GM12878 (cell line): ENCODE measurements at regions not wholly inside any gene's neighbourhood (a gene's known extent, or its start where the extent isn't known, plus 50 kb on each side); places are given as distances from the start of the nearest gene placed in this dataset.

Experiments
- ATAC-seq: fragments of 200-7000 bp; cut with Tn5 transposase; 3 replicates; pipeline ENCODE4 v1.9.1; 2020; ENCODE audit warnings: mild to moderate bottlenecking, moderate library complexity
- BruUV-seq: library from RNA; stranded (reverse); fragments of 400-500 nt; replicated peaks from 2 replicates; lab custom pipeline; 2021; lab: Mats Ljungman, UMichigan
- CTCF ChIA-PET: fragments of 300-600 bp; sonication (Branson Sonifier 250); formaldehyde crosslinking; extraction: SDS; loops from one replicate; lab custom pipeline; 2021; ENCODE audit warnings: inconsistent platforms; lab: Yijun Ruan, JAX
- POLR2A ChIA-PET: fragments of 350-600 bp; formaldehyde crosslinking; extraction: SDS; loops from one replicate; lab custom pipeline; 2021; ENCODE audit warnings: inconsistent platforms; lab: Charles Lee
- RAD21 ChIA-PET: fragments of 300-600 bp; sonication (Branson Sonifier 250); formaldehyde crosslinking; loops from one replicate; lab custom pipeline; 2023; ENCODE audit warnings: antibody characterized with exemption; ENCODE audit not compliant: unreplicated experiment; lab: Charles Lee
- SMC1A ChIA-PET: fragments of 300-600 bp; sonication (Branson Sonifier 250); formaldehyde crosslinking; loops from one replicate; lab custom pipeline; 2023; ENCODE audit not compliant: unreplicated experiment, uncharacterized antibody; lab: Charles Lee
- DNase-seq: peaks from one replicate; pipeline ENCODE4 v3.0.0-alpha.2; 2011; ENCODE audit warnings: low read depth, low spot score
- FAIRE-seq: peaks from 3 replicates; lab custom pipeline; 2011; peaks lifted over from hg19 to GRCh38; lab: Jason Lieb, UNC
- H2AFZ ChIP-seq: 2 replicates; pipeline ENCODE4 v1.6.0; 2011; ENCODE audit warnings: low read depth, low read length, control low read depth; ENCODE audit not compliant: control insufficient read depth
- H3K27ac ChIP-seq: 2 replicates; pipeline ENCODE4 v1.5.1; 2011; ENCODE audit warnings: control low read depth; ENCODE audit not compliant: control insufficient read depth, insufficient read depth
- H3K27me3 ChIP-seq, 2 experiments: replicated peaks in 1 of 2; 2 replicates each; pipeline versions ENCODE4 v1.6.0 to v1.6.1; 2011; ENCODE audit warnings: low read length in 1 of 2; ENCODE audit not compliant: control insufficient read depth in 2 of 2, insufficient read depth in 2 of 2
- H3K36me3 ChIP-seq, 2 experiments: 2 replicates each; pipeline ENCODE4 v1.5.1; 2011; ENCODE audit warnings: low read length in 1 of 2; ENCODE audit not compliant: control insufficient read depth in 2 of 2, insufficient read depth in 2 of 2
- H3K4me1 ChIP-seq: 2 replicates; pipeline ENCODE4 v1.6.1; 2011; ENCODE audit warnings: mild to moderate bottlenecking, low read length, moderate library complexity, mixed read lengths; ENCODE audit not compliant: control insufficient read depth, insufficient read depth
- H3K4me2 ChIP-seq: 2 replicates; pipeline ENCODE4 v1.6.0; 2011; ENCODE audit warnings: control low read depth; ENCODE audit not compliant: control insufficient read depth, insufficient read depth
- H3K4me3 ChIP-seq: fragments of 200-600 bp; sonication (generic); 2 replicates; pipeline ENCODE4 v1.5.1; 2016
- H3K79me2 ChIP-seq: 2 replicates; pipeline ENCODE4 v1.6.0; 2011; ENCODE audit warnings: low read length; ENCODE audit not compliant: control insufficient read depth, insufficient read depth
- H3K9ac ChIP-seq: 2 replicates; pipeline ENCODE4 v1.8.0; 2011; ENCODE audit warnings: low read length, control low read depth, mixed read lengths; ENCODE audit not compliant: control insufficient read depth, insufficient read depth
- H3K9me3 ChIP-seq: replicated peaks from 3 replicates; pipeline ENCODE4 v1.5.1; 2011; ENCODE audit warnings: mild to moderate bottlenecking, low read length; ENCODE audit not compliant: control insufficient read depth, insufficient read depth
- H4K20me1 ChIP-seq: 2 replicates; pipeline ENCODE4 v1.6.0; 2011; ENCODE audit not compliant: control insufficient read depth, insufficient read depth
- ESRRA ChIP-seq: IDR thresholded peaks from 2 replicates; pipeline ENCODE4 v1.6.1; 2012; ENCODE audit warnings: mild to moderate bottlenecking, low read length, improper control_type of control experiment
- ETV6 ChIP-seq, 2 experiments: fragments of 450-650 bp in 1 of 2; IDR thresholded peaks in 1 of 2; conservative IDR thresholded peaks in 1 of 2; 2 replicates each; pipeline ENCODE4 v1.6.1; 2014; ENCODE audit warnings: antibody characterized with exemption in 1 of 2, borderline replicate concordance in 1 of 2, low read depth in 1 of 2, mild to moderate bottlenecking in 1 of 2, moderate library complexity in 1 of 2
- KLF5 ChIP-seq: fragments of 450-650 bp; IDR thresholded peaks from 2 replicates; pipeline ENCODE4 v1.6.1; 2014; ENCODE audit warnings: mild to moderate bottlenecking; ENCODE audit not compliant: partially characterized antibody
- NFIC ChIP-seq: IDR thresholded peaks from 2 replicates; pipeline ENCODE4 v1.6.1; 2012; ENCODE audit warnings: low read depth, mild to moderate bottlenecking, inconsistent platforms, low read length, moderate library complexity
- NFYA ChIP-seq: IDR thresholded peaks from 2 replicates; pipeline ENCODE4 v1.6.1; 2011; ENCODE audit warnings: low read depth, mild to moderate bottlenecking, low read length, improper control_type of control experiment, borderline replicate concordance
- RB1 ChIP-seq: fragments of 450-650 bp; formaldehyde crosslinking; IDR thresholded peaks from 2 replicates; pipeline ENCODE4 v1.6.1; 2017; ENCODE audit warnings: mild to moderate bottlenecking, borderline replicate concordance
- SMAD5 ChIP-seq: IDR thresholded peaks from 2 replicates; pipeline ENCODE4 v1.6.1; 2016; ENCODE audit warnings: antibody characterized with exemption, low read depth
- TARDBP ChIP-seq: IDR thresholded peaks from 2 replicates; pipeline ENCODE4 v1.6.1; 2016; ENCODE audit warnings: borderline replicate concordance
- USF2 ChIP-seq: IDR thresholded peaks from 2 replicates; pipeline ENCODE4 v1.6.1; 2011; ENCODE audit warnings: low read depth, low read length, improper control_type of control experiment, borderline replicate concordance
- YBX1 ChIP-seq: fragments of 450-650 bp; IDR thresholded peaks from 2 replicates; pipeline ENCODE4 v1.6.1; 2016; ENCODE audit warnings: antibody characterized with exemption
- WGBS: methylation state at CpG from one replicate; pipeline ENCODE4 v1.1.6; 2016; ENCODE audit warnings: low lambda C conversion rate; ENCODE audit not compliant: insufficient replicate concordance, insufficient coverage; ENCODE audit errors: missing lambda C conversion rate; 5-methylcytosine and 5-hydroxymethylcytosine counted together
- in situ Hi-C: fragments of 300-500 bp; cut with MboI; formaldehyde crosslinking; loops from 9 replicates; pipeline ENCODE4 v1.14.3; 2018; ENCODE audit warnings: mixed read lengths
- intact Hi-C: fragments of 100-400 bp; cut with micrococcal nuclease; formaldehyde crosslinking; loops from one replicate; pipeline ENCODE4 v1.14.2; 2022; ENCODE audit not compliant: unreplicated experiment

GRCh38 chr10:106454233-106454632 is 710.3 kb downstream of the SORCS1 start:
- H3K9me3 ChIP-seq, result no peaks in the 10 kb centered on the region
- no peak for FAIRE-seq
- RAD21 ChIA-PET, result no interaction called here
- intact Hi-C loops, result no loop called here
- SMC1A ChIA-PET, result no interaction called here
- CTCF ChIA-PET, result no interaction called here
- no peaks in the 10 kb centered on the region for H3K36me3 ChIP-seq
- in situ Hi-C loops, result no loop called here
- no peaks in the 10 kb centered on the region for H3K27me3 ChIP-seq
- H4K20me1 ChIP-seq, result no peaks in the 10 kb centered on the region
- no peak overlapping the region for H3K9ac ChIP-seq
- ATAC-seq, result no peak
- no peak overlapping the region for H3K4me2 ChIP-seq
- DNase-seq, result no peak
- BruUV-seq, result no TSS peak
- POLR2A ChIA-PET, result no interaction called here
- no peak for TF ChIP-seq YBX1
- no peak for TF ChIP-seq KLF5
- TF ChIP-seq ETV6 (conservative IDR thresholded peaks at IDR 0.05 in 1 of 2, IDR thresholded peaks at IDR 0.05 in 1 of 2; ENCODE audit: borderline replicate concordance in 1 of 2, low read depth in 1 of 2), result no peak
- no peak for TF ChIP-seq RB1
- TF ChIP-seq USF2, result no peak
- TF ChIP-seq TARDBP, result no peak
- no peak for TF ChIP-seq NFYA
- no peak for TF ChIP-seq SMAD5
- TF ChIP-seq ESRRA, result no peak
- no peak for TF ChIP-seq NFIC
- TF ChIP-seq, all 136 proteins: peak for 0
- 26% methylated on average over 3 of the region's 3 CpGs for WGBS
- H3K27ac ChIP-seq, result no peak overlapping the region
- no peak overlapping the region for H3K4me3 ChIP-seq
- no peak overlapping the region for H2AFZ ChIP-seq
- no peaks in the 10 kb centered on the region for H3K4me1 ChIP-seq
- H3K79me2 ChIP-seq, result no peaks in the 10 kb centered on the region
